T-helper 17 cell (primary cell): ENCODE measurements at regions not wholly inside any gene's neighbourhood (a gene's known extent, or its start where the extent isn't known, plus 50 kb on each side); places are given as distances from the start of the nearest gene placed in this dataset.

Experiments used
- ATAC-seq: fragments of 150-1000 bp; cut with Tn5 transposase; 2 replicates; pipeline ENCODE4 v1.10.0; 2021; ENCODE audit warnings: mild to moderate bottlenecking, moderate library complexity
- DNase-seq, 3 donors: peaks; one replicate each; pipeline versions ENCODE4 v3.0.0 to v3.0.0-alpha.2; 2020 to 2021
- H3K9me3 ChIP-seq: one replicate; pipeline ENCODE4 v1.7.0; 2013; ENCODE audit warnings: low read length, mild to moderate bottlenecking; ENCODE audit not compliant: control insufficient read depth, poor library complexity, severe bottlenecking
- H3K27ac Mint-ChIP-seq: one replicate; pipeline ENCODE4 v1.8.0; 2022; ENCODE audit warnings: mild to moderate bottlenecking, moderate library complexity, mixed read lengths
- H3K27me3 Mint-ChIP-seq: one replicate; pipeline ENCODE4 v1.8.0; 2022; ENCODE audit warnings: mixed read lengths
- H3K36me3 Mint-ChIP-seq: one replicate; pipeline ENCODE4 v1.8.0; 2022; ENCODE audit warnings: low read depth, mixed read lengths
- H3K4me1 Mint-ChIP-seq: one replicate; pipeline ENCODE4 v1.8.0; 2022; ENCODE audit warnings: mild to moderate bottlenecking, mixed read lengths
- H3K4me3 Mint-ChIP-seq: one replicate; pipeline ENCODE4 v1.8.0; 2022; ENCODE audit warnings: mild to moderate bottlenecking, moderate library complexity, mixed read lengths

GRCh38 chr22:49101225-49101624, 726.4 kb downstream of the BRD1 start:
- Mint-ChIP-seq H3K27ac (no peak overlapping the region), H3K4me1 (peaks cover 3% of the 10 kb centered on the region), H3K4me3 (no peak overlapping the region), H3K36me3 (no peaks in the 10 kb centered on the region), H3K27me3 (peaks cover 47% of the 10 kb centered on the region)
- DNase-seq (no peak), ATAC-seq (no peak)
- H3K9me3 ChIP-seq = no peaks in the 10 kb centered on the region

DNA sequence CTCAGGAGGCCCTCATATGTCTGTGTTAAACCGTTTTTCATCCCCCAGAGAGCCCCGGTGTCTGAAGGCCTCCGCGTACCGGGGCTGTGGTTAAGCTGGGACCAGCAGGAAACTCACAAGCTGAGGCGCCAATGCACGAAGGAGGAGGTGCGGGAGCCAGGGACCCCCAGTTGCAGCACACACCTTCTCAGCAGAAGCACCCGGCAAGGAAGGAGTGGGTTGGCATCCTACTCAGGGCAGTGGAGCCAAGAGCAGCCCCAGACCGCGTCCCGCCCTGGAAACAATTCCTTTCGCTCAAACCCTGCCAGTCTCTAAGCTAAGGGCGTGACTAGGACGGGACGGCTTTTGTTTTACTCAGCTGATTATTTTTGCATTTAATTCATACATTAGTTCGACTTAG, 726.9 kb downstream of the BRD1 start:
- no peak for DNase-seq
- H3K36me3 Mint-ChIP-seq = no peaks in the 10 kb centered on the region

DNA sequence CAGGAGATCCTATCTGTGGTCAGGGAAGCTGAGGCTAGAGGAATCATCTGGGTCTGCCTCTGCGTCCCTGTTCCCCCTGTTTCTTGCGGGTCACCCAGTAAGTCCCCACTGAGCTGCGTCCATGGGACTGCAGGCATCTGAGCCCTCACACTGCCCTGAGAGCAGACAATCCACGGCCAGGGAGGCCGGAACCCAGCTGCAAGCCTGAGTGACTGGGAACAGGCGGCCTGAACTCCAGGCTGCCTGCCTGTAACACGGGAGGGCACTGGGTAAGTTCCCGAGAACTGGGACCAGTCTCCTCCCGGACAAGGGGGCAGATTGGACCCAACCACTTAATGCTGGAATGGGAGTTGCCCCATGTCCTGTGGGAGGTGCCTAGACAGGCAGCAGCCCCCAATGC, 727.4 kb downstream of the BRD1 start:
- Mint-ChIP-seq H3K4me3 (no peak overlapping the region), H3K4me1 (peaks cover 3% of the 10 kb centered on the region)

More for the DNA sequence above, 726.9 kb downstream of the BRD1 start:
- Mint-ChIP-seq H3K4me3 (no peak overlapping the region), H3K4me1 (peaks cover 3% of the 10 kb centered on the region), H3K27ac (no peak overlapping the region), H3K27me3 (peaks cover 47% of the 10 kb centered on the region)
- no peak for ATAC-seq
- H3K9me3 ChIP-seq = no peaks in the 10 kb centered on the region

GRCh38 chr22:49099496-49100124, 728.1 kb downstream of the BRD1 start:
- no peaks in the 10 kb centered on the region for H3K9me3 ChIP-seq
- Mint-ChIP-seq H3K36me3 (no peaks in the 10 kb centered on the region), H3K27me3 (peaks cover 37% of the 10 kb centered on the region), H3K4me3 (no peak overlapping the region), H3K27ac (no peak overlapping the region), H3K4me1 (peaks cover 3% of the 10 kb centered on the region)
- no peak for ATAC-seq
- no peak for DNase-seq

More for the DNA sequence above, 727.4 kb downstream of the BRD1 start:
- peaks cover 44% of the 10 kb centered on the region for H3K27me3 Mint-ChIP-seq
- no peak for DNase-seq
- H3K9me3 ChIP-seq = no peaks in the 10 kb centered on the region
- H3K36me3 Mint-ChIP-seq = no peaks in the 10 kb centered on the region
- H3K27ac Mint-ChIP-seq = no peak overlapping the region
- no peak for ATAC-seq

- Mint-ChIP-seq H3K27ac (no peak overlapping the region), H3K4me1 (peaks cover 3% of the 10 kb centered on the region), H3K4me3 (no peak overlapping the region), H3K36me3 (no peaks in the 10 kb centered on the region), H3K27me3 (peaks cover 32% of the 10 kb centered on the region)
- DNase-seq (no peak), ATAC-seq (no peak)
- H3K9me3 ChIP-seq = no peaks in the 10 kb centered on the region
These were observed 728.6 kb downstream of the BRD1 start for GRCh38 chr22:49099089-49099488.

- Mint-ChIP-seq H3K4me1 (peaks cover 2% of the 10 kb centered on the region), H3K27me3 (peaks cover 25% of the 10 kb centered on the region), H3K4me3 (no peak overlapping the region), H3K36me3 (no peaks in the 10 kb centered on the region), H3K27ac (no peak overlapping the region)
- DNase-seq = no peak
- no peak for ATAC-seq
- H3K9me3 ChIP-seq = no peaks in the 10 kb centered on the region
These were observed 729.7 kb downstream of the BRD1 start for GRCh38 chr22:49097966-49098365.

- ATAC-seq (no peak), DNase-seq (no peak)
- peaks cover 19% of the 10 kb centered on the region for H3K27me3 Mint-ChIP-seq
- no peaks in the 10 kb centered on the region for H3K36me3 Mint-ChIP-seq
- H3K4me3 Mint-ChIP-seq = no peak overlapping the region
- no peaks in the 10 kb centered on the region for H3K4me1 Mint-ChIP-seq
- H3K9me3 ChIP-seq = no peaks in the 10 kb centered on the region
- no peak overlapping the region for H3K27ac Mint-ChIP-seq
These were observed 730.3 kb downstream of the BRD1 start for GRCh38 chr22:49097171-49097925.

DNA sequence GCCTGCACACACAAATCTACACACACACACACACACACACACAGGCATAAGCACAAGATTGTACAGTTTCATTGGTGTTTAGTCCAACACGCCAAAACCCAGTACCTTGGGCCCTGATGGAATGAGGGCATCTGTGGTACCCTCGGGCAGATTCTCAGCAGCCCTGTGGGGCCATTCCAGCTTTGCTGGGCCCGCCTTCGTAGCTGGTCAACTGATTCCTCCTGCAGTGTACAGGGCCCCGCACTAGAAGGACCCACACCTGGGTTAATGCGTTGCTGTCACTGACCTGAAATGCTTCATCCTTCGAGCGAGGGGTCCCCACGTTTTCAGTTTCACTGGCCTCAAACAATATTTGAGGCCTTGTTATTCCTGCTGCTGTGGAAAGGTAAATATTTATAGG, 731.2 kb downstream of the BRD1 start:
- H3K27ac Mint-ChIP-seq = no peak overlapping the region

DNA sequence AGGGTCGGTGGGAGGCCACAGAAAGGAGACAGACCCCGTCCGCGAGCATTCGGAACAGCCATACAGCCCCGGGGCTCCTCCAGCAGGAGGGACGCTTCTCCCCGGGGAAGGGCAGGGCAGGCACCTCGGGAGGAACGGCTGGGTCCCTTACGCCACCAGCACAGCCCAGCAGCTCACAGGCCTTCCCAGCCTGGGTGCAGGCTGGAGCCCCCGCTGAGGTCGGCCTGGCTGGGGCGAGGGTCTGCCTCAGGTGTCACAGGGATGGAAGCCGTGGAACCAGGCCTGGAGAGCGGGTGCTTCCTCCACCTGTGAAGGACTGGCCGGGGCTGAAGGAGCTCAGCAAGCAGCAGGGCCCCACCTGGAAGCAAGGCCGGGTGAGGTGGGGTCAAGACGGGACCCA, 732.3 kb downstream of the BRD1 start:
- Mint-ChIP-seq H3K27me3 (peaks cover 26% of the 10 kb centered on the region), H3K27ac (no peak overlapping the region), H3K4me3 (no peak overlapping the region), H3K36me3 (peaks cover 3% of the 10 kb centered on the region), H3K4me1 (peaks cover 3% of the 10 kb centered on the region)
- DNase-seq (no peak), ATAC-seq (no peak)
- no peaks in the 10 kb centered on the region for H3K9me3 ChIP-seq

More for the DNA sequence above, 731.2 kb downstream of the BRD1 start:
- no peaks in the 10 kb centered on the region for H3K9me3 ChIP-seq
- Mint-ChIP-seq H3K27me3 (peaks cover 22% of the 10 kb centered on the region), H3K4me1 (no peaks in the 10 kb centered on the region), H3K36me3 (no peaks in the 10 kb centered on the region), H3K4me3 (no peak overlapping the region)
- ATAC-seq = no peak
- no peak for DNase-seq

GRCh38 chr22:49094858-49095257, 732.8 kb downstream of the BRD1 start:
- no peaks in the 10 kb centered on the region for H3K9me3 ChIP-seq
- no peak for DNase-seq
- peaks cover 3% of the 10 kb centered on the region for H3K36me3 Mint-ChIP-seq
- H3K4me1 Mint-ChIP-seq = peaks cover 3% of the 10 kb centered on the region
- H3K27me3 Mint-ChIP-seq = peaks cover 25% of the 10 kb centered on the region
- no peak for ATAC-seq
- no peak overlapping the region for H3K27ac Mint-ChIP-seq
- H3K4me3 Mint-ChIP-seq = no peak overlapping the region

GRCh38 chr22:49094151-49094550, 733.5 kb downstream of the BRD1 start:
- Mint-ChIP-seq H3K27ac (no peak overlapping the region), H3K36me3 (peaks cover 3% of the 10 kb centered on the region), H3K4me3 (no peak overlapping the region), H3K4me1 (peaks cover 3% of the 10 kb centered on the region), H3K27me3 (peaks cover 18% of the 10 kb centered on the region)
- DNase-seq = no peak
- ATAC-seq = no peak
- no peaks in the 10 kb centered on the region for H3K9me3 ChIP-seq

- peaks cover 20% of the 10 kb centered on the region for H3K27me3 Mint-ChIP-seq
- ATAC-seq (no peak), DNase-seq (no peak)
- no peaks in the 10 kb centered on the region for H3K9me3 ChIP-seq
- peaks cover 3% of the 10 kb centered on the region for H3K4me1 Mint-ChIP-seq
- no peak overlapping the region for H3K4me3 Mint-ChIP-seq
- H3K36me3 Mint-ChIP-seq = peaks cover 3% of the 10 kb centered on the region
- H3K27ac Mint-ChIP-seq = no peak overlapping the region
These were observed 734.3 kb downstream of the BRD1 start for GRCh38 chr22:49093192-49093880.

- Mint-ChIP-seq H3K36me3 (peaks cover 3% of the 10 kb centered on the region), H3K4me1 (peaks cover 3% of the 10 kb centered on the region)
These were observed 735.0 kb downstream of the BRD1 start for GRCh38 chr22:49092716-49093115.

More at GRCh38 chr22:49092716-49093115, 735.0 kb downstream of the BRD1 start:
- ATAC-seq (no peak), DNase-seq (no peak)
- no peaks in the 10 kb centered on the region for H3K9me3 ChIP-seq
- H3K27me3 Mint-ChIP-seq = peaks cover 22% of the 10 kb centered on the region
- H3K27ac Mint-ChIP-seq = no peak overlapping the region
- no peak overlapping the region for H3K4me3 Mint-ChIP-seq
